DMS153 (cell line): ENCODE measurements at regions not wholly inside any gene's neighbourhood (a gene's known extent, or its start where the extent isn't known, plus 50 kb on each side); places are given as distances from the start of the nearest gene placed in this dataset.
"Not testable (repeated sequence)": the region's sequence is repeated elsewhere in the genome, so short reads cannot be mapped to it uniquely, and the experiment has no call there.

ENCODE experiments used
- DNase-seq: peaks from one replicate; lab custom pipeline; 2025; lab: John Stamatoyannopoulos, UW

- no peak for DNase-seq
These were observed 173.0 kb upstream of the RORA start for GRCh38 chr15:61401903-61402698.

- DNase-seq, result no peak
These were observed 169.2 kb upstream of the RORA start for GRCh38 chr15:61398310-61398709.

GRCh38 chr15:61396235-61396919 is 167.3 kb upstream of the RORA start:
- no peak for DNase-seq

- DNase-seq, result no peak
These were observed 164.8 kb upstream of the RORA start for GRCh38 chr15:61393949-61394348.

- DNase-seq, result no peak
These were observed 164.4 kb upstream of the RORA start for GRCh38 chr15:61393524-61393923.

- no peak for DNase-seq
These were observed 161.0 kb upstream of the RORA start for GRCh38 chr15:61390138-61390537.

- DNase-seq, result no peak
These were observed 160.4 kb upstream of the RORA start for GRCh38 chr15:61389334-61390028.

GRCh38 chr15:61387675-61388074 is 158.6 kb upstream of the RORA start:
- no peak for DNase-seq

- no peak for DNase-seq
These were observed 154.3 kb upstream of the RORA start for GRCh38 chr15:61383421-61383820.

GRCh38 chr15:61382927-61383326 is 153.8 kb upstream of the RORA start:
- no peak for DNase-seq

GRCh38 chr15:61381501-61381900 is 152.4 kb upstream of the RORA start:
- DNase-seq, result no peak

GRCh38 chr15:61380270-61380669 is 151.2 kb upstream of the RORA start:
- DNase-seq, result no peak

- DNase-seq, result no peak
These were observed 149.9 kb upstream of the RORA start for GRCh38 chr15:61379005-61379404.

GRCh38 chr15:61376961-61377360 is 147.9 kb upstream of the RORA start:
- DNase-seq, result no peak

- DNase-seq, result no peak
These were observed 147.4 kb upstream of the RORA start for GRCh38 chr15:61376516-61376915.

GRCh38 chr15:61374848-61375247 is 145.7 kb upstream of the RORA start:
- DNase-seq, result no peak

- no peak for DNase-seq
These were observed 138.9 kb upstream of the RORA start for GRCh38 chr15:61367953-61368352.

GRCh38 chr15:61364871-61365270 is 135.8 kb upstream of the RORA start:
- no peak for DNase-seq

- not testable (repeated sequence) for DNase-seq
These were observed 133.8 kb upstream of the RORA start for GRCh38 chr15:61362912-61363311.

GRCh38 chr15:61344293-61344692 is 115.2 kb upstream of the RORA start:
- no peak for DNase-seq

GRCh38 chr15:61342390-61342789 is 113.3 kb upstream of the RORA start:
- no peak for DNase-seq

GRCh38 chr15:61339516-61339915 is 110.4 kb upstream of the RORA start:
- DNase-seq, result no peak

GRCh38 chr15:61337541-61337940 is 108.4 kb upstream of the RORA start:
- DNase-seq, result no peak
